Omental fat pad (tissue), 3 donors: ENCODE measurements at regions not wholly inside any gene's neighbourhood (a gene's known extent, or its start where the extent isn't known, plus 50 kb on each side); places are given as distances from the start of the nearest gene placed in this dataset.
"Not testable (repeated sequence)": the region's sequence is repeated elsewhere in the genome, so short reads cannot be mapped to it uniquely, and the experiment has no call there.

Source experiments
- ATAC-seq: fragments of 150-250 bp; one replicate; pipeline ENCODE4 v1.9.1; 2016; ENCODE audit warnings: mild to moderate bottlenecking, moderate library complexity; ENCODE audit not compliant: low FRiP score
- DNase-seq: peaks from one replicate; pipeline ENCODE4 v3.0.0-alpha.2; 2019; ENCODE audit warnings: low spot score
- TF ChIP-seq, protein P1 (sequence below), 3 donors: fragments of 450-650 bp; IDR thresholded peaks; one replicate each; pipeline ENCODE4 v1.5.1; 2016 to 2017; ENCODE audit warnings: antibody characterized with exemption in 3 of 3, mild to moderate bottlenecking in 3 of 3, moderate library complexity in 2 of 3

DNA sequence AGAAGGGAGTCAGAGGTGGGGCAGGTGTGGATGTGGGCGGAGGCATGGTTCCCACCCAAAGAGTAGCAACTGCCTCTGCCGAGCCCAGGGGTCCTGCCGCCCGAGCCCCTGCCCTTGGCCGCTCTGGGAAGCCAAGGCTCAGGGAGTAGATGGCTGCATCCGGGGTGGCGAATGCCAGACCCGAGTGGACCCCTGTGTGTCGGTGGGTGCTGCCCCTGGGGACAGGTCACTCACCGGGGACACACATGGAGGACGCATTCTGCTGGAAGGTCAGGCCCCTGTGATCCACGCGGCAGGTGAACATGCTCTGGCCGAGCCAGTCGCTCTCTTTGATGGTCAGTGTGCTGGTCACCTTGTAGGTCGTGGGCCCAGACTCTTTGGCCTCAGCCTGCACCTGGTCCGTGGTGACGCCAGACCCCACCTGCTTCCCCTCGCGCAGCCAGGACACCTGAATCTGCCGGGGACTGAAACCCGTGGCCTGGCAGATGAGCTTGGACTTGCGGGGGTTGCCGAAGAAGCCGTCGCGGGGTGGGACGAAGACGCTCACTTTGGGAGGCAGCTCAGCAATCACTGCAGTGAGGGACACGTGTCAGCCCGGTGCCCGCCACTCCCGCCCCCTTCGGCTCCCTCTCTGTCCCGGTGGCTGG is 329.0 kb downstream of the TMEM121 start:
- TF ChIP-seq, protein P1, sequence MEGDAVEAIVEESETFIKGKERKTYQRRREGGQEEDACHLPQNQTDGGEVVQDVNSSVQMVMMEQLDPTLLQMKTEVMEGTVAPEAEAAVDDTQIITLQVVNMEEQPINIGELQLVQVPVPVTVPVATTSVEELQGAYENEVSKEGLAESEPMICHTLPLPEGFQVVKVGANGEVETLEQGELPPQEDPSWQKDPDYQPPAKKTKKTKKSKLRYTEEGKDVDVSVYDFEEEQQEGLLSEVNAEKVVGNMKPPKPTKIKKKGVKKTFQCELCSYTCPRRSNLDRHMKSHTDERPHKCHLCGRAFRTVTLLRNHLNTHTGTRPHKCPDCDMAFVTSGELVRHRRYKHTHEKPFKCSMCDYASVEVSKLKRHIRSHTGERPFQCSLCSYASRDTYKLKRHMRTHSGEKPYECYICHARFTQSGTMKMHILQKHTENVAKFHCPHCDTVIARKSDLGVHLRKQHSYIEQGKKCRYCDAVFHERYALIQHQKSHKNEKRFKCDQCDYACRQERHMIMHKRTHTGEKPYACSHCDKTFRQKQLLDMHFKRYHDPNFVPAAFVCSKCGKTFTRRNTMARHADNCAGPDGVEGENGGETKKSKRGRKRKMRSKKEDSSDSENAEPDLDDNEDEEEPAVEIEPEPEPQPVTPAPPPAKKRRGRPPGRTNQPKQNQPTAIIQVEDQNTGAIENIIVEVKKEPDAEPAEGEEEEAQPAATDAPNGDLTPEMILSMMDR (IDR thresholded peaks at IDR 0.05), result no peak
- ATAC-seq, result no peak
- peak; percentile 13 for DNase-seq

DNA sequence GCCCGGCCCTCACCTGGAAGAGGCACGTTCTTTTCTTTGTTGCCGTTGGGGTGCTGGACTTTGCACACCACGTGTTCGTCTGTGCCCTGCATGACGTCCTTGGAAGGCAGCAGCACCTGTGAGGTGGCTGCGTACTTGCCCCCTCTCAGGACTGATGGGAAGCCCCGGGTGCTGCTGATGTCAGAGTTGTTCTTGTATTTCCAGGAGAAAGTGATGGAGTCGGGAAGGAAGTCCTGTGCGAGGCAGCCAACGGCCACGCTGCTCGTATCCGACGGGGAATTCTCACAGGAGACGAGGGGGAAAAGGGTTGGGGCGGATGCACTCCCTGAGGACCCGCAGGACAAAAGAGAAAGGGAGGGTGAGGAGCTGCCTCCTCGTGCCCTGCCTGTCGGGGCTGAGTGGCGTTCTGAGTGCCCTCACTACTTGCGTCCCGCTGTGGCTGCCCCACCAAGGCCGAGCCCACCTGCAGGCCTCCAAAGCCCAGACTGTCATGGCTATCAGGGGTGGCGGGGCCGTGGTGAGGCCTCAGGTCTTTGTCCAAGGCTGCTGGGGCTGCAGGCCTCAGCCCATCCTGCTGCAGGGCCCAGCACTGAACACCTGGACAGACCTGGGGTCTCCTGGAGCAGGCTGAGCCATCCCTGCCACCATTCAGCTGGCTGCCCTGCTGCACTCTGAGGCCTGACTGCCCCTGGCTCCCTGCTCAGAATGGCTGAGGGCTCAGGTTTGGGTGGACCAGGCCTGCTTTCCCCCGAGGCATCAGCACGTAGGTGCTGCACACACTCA is 329.7 kb downstream of the TMEM121 start:
- DNase-seq (no peak), ATAC-seq (no peak)
- TF ChIP-seq, protein P1 (IDR thresholded peaks at IDR 0.05), result no peak

DNA sequence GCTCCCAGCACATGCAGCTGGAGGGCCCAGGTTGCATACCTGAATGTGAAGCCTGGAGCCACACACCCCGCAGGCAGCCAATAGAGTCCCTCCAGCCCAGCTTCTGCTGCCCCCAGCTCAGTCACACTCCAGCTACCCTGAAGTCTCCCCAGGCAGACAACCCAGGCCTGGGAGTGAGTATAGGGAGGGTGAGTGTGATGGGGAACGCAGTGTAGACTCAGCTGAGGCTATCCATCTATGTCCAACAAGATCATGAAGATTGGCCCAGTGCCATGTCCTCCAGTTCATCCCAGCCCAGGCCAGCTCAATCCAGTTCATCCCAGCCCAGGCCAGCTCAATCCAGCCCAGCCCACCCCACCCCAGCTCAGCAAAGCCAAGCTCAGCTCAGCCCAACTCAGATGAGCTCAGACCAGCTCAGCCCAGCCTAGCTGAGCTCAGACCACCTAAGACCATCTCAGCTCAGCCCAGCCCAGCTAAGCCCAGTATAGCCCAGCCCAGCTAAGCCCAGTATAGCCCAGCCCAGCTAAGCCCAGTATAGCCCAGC is 330.4 kb downstream of the TMEM121 start:
- TF ChIP-seq, protein P1 (IDR thresholded peaks at IDR 0.05), result no peak
- ATAC-seq, result no peak
- no peak for DNase-seq

DNA sequence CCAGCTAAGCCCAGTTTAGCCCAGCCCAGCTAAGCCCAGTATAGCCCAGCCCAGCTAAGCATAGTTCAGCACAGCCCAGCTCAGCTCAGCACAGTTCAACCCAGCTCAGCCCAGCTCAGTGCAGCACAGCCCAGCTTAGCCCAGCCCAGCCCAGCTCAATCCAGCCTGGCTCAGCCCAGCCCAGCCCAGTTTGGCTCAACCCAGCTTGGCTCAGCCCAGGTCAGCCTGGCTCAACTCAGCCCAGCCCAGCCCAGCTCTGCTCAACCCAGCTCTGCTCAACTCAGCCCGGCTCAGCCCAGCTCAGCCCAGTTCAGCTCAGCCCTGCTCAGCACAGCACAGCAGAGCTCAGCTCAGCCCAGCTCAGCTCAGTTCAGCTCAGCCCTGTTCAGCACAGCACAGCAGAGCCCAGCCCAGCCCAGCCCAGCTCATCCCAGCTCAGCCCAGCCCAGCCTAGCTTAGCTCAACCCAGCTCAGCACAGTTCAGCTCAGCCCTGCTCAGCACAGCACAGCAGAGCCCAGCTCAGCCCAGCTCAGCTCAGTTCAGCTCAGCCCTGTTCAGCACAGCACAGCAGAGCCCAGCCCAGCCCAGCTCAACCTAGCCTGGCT is 330.9 kb downstream of the TMEM121 start:
- TF ChIP-seq, protein P1 (IDR thresholded peaks at IDR 0.05), result no peak
- DNase-seq (no peak), ATAC-seq (no peak)

DNA sequence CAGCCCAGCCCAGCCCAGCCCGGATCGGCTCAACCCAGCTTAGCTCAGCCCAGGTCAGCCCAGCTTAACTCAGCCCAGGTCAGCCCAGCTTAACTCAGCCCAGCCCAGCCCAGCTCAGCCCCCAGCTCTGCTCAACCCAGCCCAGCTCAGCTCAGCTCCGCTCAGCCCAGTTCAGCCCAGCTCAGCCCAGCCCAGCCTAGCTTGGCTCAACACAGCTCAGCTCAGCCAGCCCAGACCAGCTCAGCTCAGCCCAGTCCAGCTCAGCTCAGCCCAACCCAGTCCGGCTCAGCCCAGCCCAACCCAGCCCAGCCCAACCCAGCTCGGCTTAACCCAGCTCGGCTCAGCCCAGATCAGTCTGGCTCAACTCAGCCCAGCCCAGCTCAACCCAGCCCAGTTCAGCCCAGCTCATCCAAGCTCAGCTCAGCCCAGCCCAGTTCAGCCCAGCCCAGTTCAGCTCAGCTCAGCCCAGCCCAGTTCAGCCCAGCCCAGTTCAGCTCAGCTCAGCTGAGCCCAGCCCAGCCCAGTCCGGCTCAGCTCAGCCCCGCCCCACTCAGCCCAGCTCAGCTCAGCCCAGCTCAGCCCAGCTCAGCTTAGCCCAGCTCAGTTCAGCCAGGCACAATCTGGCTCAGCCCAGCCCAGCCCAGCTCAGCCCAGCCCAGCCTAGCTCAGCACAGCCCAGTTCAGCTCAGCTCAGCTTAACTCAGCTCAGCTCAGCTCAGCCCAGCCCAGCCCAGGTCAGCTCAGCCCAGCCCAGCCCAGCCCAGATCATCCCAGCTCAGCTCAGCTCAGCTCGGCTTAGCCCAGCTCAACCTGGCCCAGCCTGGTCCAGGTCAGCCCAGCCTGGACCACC is 331.7 kb downstream of the TMEM121 start:
- TF ChIP-seq, protein P1 (IDR thresholded peaks at IDR 0.05), result no peak
- DNase-seq (no peak), ATAC-seq (no peak)

DNA sequence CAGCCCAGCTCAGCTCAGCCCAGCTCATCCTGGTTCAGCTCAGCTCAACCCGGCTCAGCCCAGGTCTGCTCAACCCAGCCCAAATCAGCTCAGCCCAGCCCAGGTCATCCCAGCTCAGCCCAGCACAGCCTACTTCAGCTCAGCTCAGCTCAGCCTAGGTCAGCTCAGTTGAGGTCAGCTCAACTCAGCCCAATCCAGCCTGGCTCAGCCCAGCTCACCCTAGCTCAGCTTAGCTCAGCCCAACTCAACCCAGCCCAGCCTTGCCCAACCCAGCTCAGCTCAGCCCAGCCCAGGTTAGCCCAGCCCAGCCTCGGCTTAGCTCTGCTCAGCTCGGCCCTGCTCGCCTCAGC is 332.3 kb downstream of the TMEM121 start:
- ATAC-seq (no peak), DNase-seq (no peak)
- TF ChIP-seq, protein P1 (IDR thresholded peaks at IDR 0.05), result no peak

DNA sequence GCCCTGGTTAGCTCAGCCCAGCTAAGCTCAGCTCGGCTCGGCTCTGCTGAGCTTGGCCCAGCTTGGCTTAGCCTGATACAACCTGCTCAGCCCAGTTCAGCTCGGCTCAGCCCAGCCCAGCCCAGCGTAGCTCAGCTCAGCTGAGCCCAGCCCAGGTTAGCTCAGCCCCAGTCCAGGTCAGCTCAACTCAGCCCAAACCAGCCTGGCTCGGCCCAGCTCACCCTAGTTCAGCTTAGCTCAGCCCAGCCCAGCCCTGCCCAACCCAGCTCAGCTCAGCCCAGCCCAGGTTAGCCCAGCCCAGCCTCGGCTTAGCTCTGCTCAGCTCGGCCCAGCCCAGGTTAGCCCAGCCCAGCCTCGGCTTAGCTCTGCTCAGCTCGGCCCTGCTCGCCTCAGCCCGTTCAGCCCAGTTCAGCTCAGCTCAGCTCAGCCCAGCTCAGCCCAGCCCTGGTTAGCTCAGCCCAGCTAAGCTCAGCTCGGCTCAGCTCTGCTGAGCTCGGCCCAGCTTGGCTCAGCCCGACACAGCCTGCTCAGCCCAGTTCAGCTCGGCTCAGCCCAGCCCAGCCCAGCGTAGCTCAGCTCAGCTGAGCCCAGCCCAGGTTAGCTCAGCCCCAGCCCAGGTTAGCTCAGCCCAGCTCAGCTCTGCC is 332.8 kb downstream of the TMEM121 start:
- not testable (repeated sequence) for ATAC-seq, DNase-seq
